GM12878 (cell line): ENCODE measurements at regions not wholly inside any gene's neighbourhood (a gene's known extent, or its start where the extent isn't known, plus 50 kb on each side); places are given as distances from the start of the nearest gene placed in this dataset.
A peak's percentile ranks its signal among the peaks of the same experiment; 100 is the strongest.

ENCODE experiments used
- ATAC-seq: fragments of 200-7000 bp; cut with Tn5 transposase; 3 replicates; pipeline ENCODE4 v1.9.1; 2020; ENCODE audit warnings: mild to moderate bottlenecking, moderate library complexity
- BruUV-seq: library from RNA; stranded (reverse); fragments of 400-500 nt; replicated peaks from 2 replicates; lab custom pipeline; 2021; lab: Mats Ljungman, UMichigan
- CTCF ChIA-PET: fragments of 300-600 bp; sonication (Branson Sonifier 250); formaldehyde crosslinking; extraction: SDS; loops from one replicate; lab custom pipeline; 2021; ENCODE audit warnings: inconsistent platforms; lab: Yijun Ruan, JAX
- POLR2A ChIA-PET: fragments of 350-600 bp; formaldehyde crosslinking; extraction: SDS; loops from one replicate; lab custom pipeline; 2021; ENCODE audit warnings: inconsistent platforms; lab: Charles Lee
- RAD21 ChIA-PET: fragments of 300-600 bp; sonication (Branson Sonifier 250); formaldehyde crosslinking; loops from one replicate; lab custom pipeline; 2023; ENCODE audit warnings: antibody characterized with exemption; ENCODE audit not compliant: unreplicated experiment; lab: Charles Lee
- SMC1A ChIA-PET: fragments of 300-600 bp; sonication (Branson Sonifier 250); formaldehyde crosslinking; loops from one replicate; lab custom pipeline; 2023; ENCODE audit not compliant: unreplicated experiment, uncharacterized antibody; lab: Charles Lee
- DNase-seq: peaks from one replicate; pipeline ENCODE4 v3.0.0-alpha.2; 2011; ENCODE audit warnings: low read depth, low spot score
- FAIRE-seq: peaks from 3 replicates; lab custom pipeline; 2011; peaks lifted over from hg19 to GRCh38; lab: Jason Lieb, UNC
- H2AFZ ChIP-seq: 2 replicates; pipeline ENCODE4 v1.6.0; 2011; ENCODE audit warnings: low read depth, low read length, control low read depth; ENCODE audit not compliant: control insufficient read depth
- H3K27ac ChIP-seq: 2 replicates; pipeline ENCODE4 v1.5.1; 2011; ENCODE audit warnings: control low read depth; ENCODE audit not compliant: control insufficient read depth, insufficient read depth
- H3K27me3 ChIP-seq, 2 experiments: replicated peaks in 1 of 2; 2 replicates each; pipeline versions ENCODE4 v1.6.0 to v1.6.1; 2011; ENCODE audit warnings: low read length in 1 of 2; ENCODE audit not compliant: control insufficient read depth in 2 of 2, insufficient read depth in 2 of 2
- H3K36me3 ChIP-seq, 2 experiments: 2 replicates each; pipeline ENCODE4 v1.5.1; 2011; ENCODE audit warnings: low read length in 1 of 2; ENCODE audit not compliant: control insufficient read depth in 2 of 2, insufficient read depth in 2 of 2
- H3K4me1 ChIP-seq: 2 replicates; pipeline ENCODE4 v1.6.1; 2011; ENCODE audit warnings: mild to moderate bottlenecking, low read length, moderate library complexity, mixed read lengths; ENCODE audit not compliant: control insufficient read depth, insufficient read depth
- H3K4me2 ChIP-seq: 2 replicates; pipeline ENCODE4 v1.6.0; 2011; ENCODE audit warnings: control low read depth; ENCODE audit not compliant: control insufficient read depth, insufficient read depth
- H3K4me3 ChIP-seq: fragments of 200-600 bp; sonication (generic); 2 replicates; pipeline ENCODE4 v1.5.1; 2016
- H3K79me2 ChIP-seq: 2 replicates; pipeline ENCODE4 v1.6.0; 2011; ENCODE audit warnings: low read length; ENCODE audit not compliant: control insufficient read depth, insufficient read depth
- H3K9ac ChIP-seq: 2 replicates; pipeline ENCODE4 v1.8.0; 2011; ENCODE audit warnings: low read length, control low read depth, mixed read lengths; ENCODE audit not compliant: control insufficient read depth, insufficient read depth
- H3K9me3 ChIP-seq: replicated peaks from 3 replicates; pipeline ENCODE4 v1.5.1; 2011; ENCODE audit warnings: mild to moderate bottlenecking, low read length; ENCODE audit not compliant: control insufficient read depth, insufficient read depth
- H4K20me1 ChIP-seq: 2 replicates; pipeline ENCODE4 v1.6.0; 2011; ENCODE audit not compliant: control insufficient read depth, insufficient read depth
- CTCF ChIP-seq, 3 experiments: IDR thresholded peaks in 2 of 3; conservative IDR thresholded peaks in 1 of 3; 2 replicates each; pipeline ENCODE4 v1.5.1; 2011; ENCODE audit warnings: low read depth in 3 of 3, low read length in 3 of 3, mild to moderate bottlenecking in 3 of 3, control low read depth in 2 of 3, moderate library complexity in 2 of 3, inconsistent platforms in 1 of 3, mixed read lengths in 1 of 3; ENCODE audit not compliant: control insufficient read depth in 2 of 3, insufficient read depth in 1 of 3; ENCODE audit errors: extremely low read depth in 1 of 3
- RAD21 ChIP-seq: IDR thresholded peaks from 2 replicates; pipeline ENCODE4 v1.6.1; 2011; ENCODE audit warnings: mild to moderate bottlenecking, low read depth, low read length, moderate library complexity; ENCODE audit not compliant: insufficient read depth
- ZNF24 ChIP-seq: fragments of 450-650 bp; IDR thresholded peaks from 2 replicates; pipeline ENCODE4 v1.6.1; 2017; ENCODE audit warnings: antibody characterized with exemption, mild to moderate bottlenecking
- WGBS: methylation state at CpG from one replicate; pipeline ENCODE4 v1.1.6; 2016; ENCODE audit warnings: low lambda C conversion rate; ENCODE audit not compliant: insufficient replicate concordance, insufficient coverage; ENCODE audit errors: missing lambda C conversion rate; 5-methylcytosine and 5-hydroxymethylcytosine counted together
- in situ Hi-C: fragments of 300-500 bp; cut with MboI; formaldehyde crosslinking; loops from 9 replicates; pipeline ENCODE4 v1.14.3; 2018; ENCODE audit warnings: mixed read lengths
- intact Hi-C: fragments of 100-400 bp; cut with micrococcal nuclease; formaldehyde crosslinking; loops from one replicate; pipeline ENCODE4 v1.14.2; 2022; ENCODE audit not compliant: unreplicated experiment

DNA sequence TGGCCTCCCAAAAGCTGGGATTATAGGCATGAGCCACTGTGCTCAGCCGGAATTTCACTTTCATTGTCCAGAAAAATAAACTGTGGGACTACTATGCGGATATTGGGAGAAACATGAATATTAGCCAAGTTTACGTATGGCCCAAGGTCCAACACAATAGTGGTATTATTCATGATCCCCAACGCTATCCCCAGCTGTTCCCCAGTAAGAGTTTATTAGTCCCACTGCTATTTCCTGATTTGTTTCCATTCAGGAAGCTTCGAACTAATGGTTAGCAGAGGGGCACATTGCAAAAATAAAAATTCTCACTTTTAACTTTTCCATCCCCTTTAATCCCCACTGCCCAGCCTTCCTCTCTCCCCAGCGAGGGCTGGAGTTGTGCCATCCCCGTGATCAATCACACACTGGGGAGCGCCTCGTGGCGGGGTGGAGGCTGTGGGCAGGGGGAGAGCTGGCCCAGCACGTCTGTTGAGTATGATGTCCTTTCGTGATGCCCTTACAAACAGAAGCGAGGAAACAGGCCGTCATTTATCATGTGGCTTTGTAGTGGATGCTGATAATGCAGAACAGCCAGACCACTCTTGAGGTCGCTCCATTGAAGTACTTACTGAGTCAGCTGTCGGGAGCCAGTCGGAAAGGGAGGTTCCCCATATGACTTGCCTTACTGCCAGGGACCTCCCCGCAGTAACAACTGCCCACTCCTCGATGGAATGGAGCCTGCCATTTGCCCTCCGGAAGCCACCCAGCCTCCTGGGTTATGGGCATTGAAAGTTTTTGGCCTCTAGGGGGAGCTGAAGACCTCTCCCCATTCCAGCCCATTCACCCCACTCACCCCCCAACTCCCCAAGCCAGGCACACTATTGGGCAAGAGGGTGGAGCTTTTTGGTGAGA, 117.0 kb downstream of the KDR start:
- SMC1A ChIA-PET = interaction anchor here (1.0 kb wide), 1 partner anchor 10 kb away, joined by 3 read pairs; no protein-coding TSS in a partner anchor
- H4K20me1 ChIP-seq = no peaks in the 10 kb centered on the region
- H3K4me1 ChIP-seq = no peaks in the 10 kb centered on the region
- H2AFZ ChIP-seq = no peak overlapping the region
- POLR2A ChIA-PET = no interaction called here
- no peaks in the 10 kb centered on the region for H3K27me3 ChIP-seq
- 31% methylated on average over 20 of the region's 20 CpGs for WGBS
- RAD21 ChIA-PET = interaction anchor here (0.8 to 1.1 kb wide), 2 partner anchors 10 to 304 kb away, joined by 3 read pairs; no protein-coding TSS in a partner anchor
- H3K27ac ChIP-seq = no peak overlapping the region
- intact Hi-C loops (no loop called here), in situ Hi-C loops (no loop called here)
- CTCF ChIA-PET = interaction anchor here (0.6 to 1.3 kb wide), 7 partner anchors 9 to 462 kb away, joined by 3 to 8 read pairs (median 3); no protein-coding TSS in a partner anchor
- DNase-seq (no peak), ATAC-seq (peak; percentile 69), FAIRE-seq (no peak)
- H3K4me2 ChIP-seq = no peak overlapping the region
- no peaks in the 10 kb centered on the region for H3K9me3 ChIP-seq
- no peaks in the 10 kb centered on the region for H3K79me2 ChIP-seq
- no peaks in the 10 kb centered on the region for H3K36me3 ChIP-seq
- BruUV-seq = no TSS peak
- H3K9ac ChIP-seq = no peak overlapping the region
- TF ChIP-seq RAD21 (0 out of 2 replicates have a peak, but pooled peaks have one; percentile 6), CTCF (IDR thresholded peaks at IDR 0.05 in 2 of 3, conservative IDR thresholded peaks at IDR 0.05 in 1 of 3; ENCODE audit: control insufficient read depth in 2 of 3, extremely low read depth in 1 of 3, insufficient read depth in 1 of 3, low read depth in 3 of 3, low read length in 3 of 3) (peak; percentile 31 to 43 (median 37); a peak in 5 of 6 replicates), ZNF24 (no peak)
- no peak overlapping the region for H3K4me3 ChIP-seq
